Testis (tissue), 2 donors: ENCODE measurements at regions not wholly inside any gene's neighbourhood (a gene's known extent, or its start where the extent isn't known, plus 50 kb on each side); places are given as distances from the start of the nearest gene placed in this dataset.

ENCODE experiments used
- POLR2A ChIP-seq: fragments of 450-650 bp; IDR thresholded peaks from one replicate; pipeline ENCODE4 v1.6.1; 2017; ENCODE audit warnings: antibody characterized with exemption, mild to moderate bottlenecking, moderate library complexity
- TF ChIP-seq, protein P1 (sequence below), 3 experiments: fragments of 450-650 bp in 2 of 3; fragments of 200-600 bp in 1 of 3; sonication (generic) in 1 of 3; IDR thresholded peaks; one replicate each; pipeline ENCODE4 v1.5.1; 2016 to 2019; ENCODE audit warnings: antibody characterized with exemption in 3 of 3, mild to moderate bottlenecking in 2 of 3, moderate library complexity in 1 of 3

DNA sequence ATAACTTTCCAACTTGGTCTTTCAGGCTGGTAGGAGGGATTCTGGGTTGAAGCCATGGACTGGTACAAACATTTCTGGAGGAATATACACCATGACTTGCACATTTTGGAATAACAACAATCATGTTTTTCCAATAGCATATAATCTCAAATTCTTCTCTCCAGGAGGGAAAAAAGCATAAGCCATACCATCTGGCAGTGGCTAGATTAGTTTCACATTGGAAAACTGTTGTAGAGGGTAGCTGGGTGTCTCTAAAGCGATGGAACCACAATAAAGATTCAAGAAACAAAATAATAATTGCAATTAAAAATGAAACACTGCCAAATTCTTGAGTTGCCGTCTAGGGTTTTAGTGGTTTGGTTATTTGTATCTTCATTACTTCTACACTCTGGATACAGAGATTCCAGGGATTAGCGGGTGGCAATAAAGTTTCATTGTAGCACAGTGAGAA, 278.5 kb upstream of the RASGRP1 start:
- no peak for TF ChIP-seq POLR2A
- TF ChIP-seq, protein P1, sequence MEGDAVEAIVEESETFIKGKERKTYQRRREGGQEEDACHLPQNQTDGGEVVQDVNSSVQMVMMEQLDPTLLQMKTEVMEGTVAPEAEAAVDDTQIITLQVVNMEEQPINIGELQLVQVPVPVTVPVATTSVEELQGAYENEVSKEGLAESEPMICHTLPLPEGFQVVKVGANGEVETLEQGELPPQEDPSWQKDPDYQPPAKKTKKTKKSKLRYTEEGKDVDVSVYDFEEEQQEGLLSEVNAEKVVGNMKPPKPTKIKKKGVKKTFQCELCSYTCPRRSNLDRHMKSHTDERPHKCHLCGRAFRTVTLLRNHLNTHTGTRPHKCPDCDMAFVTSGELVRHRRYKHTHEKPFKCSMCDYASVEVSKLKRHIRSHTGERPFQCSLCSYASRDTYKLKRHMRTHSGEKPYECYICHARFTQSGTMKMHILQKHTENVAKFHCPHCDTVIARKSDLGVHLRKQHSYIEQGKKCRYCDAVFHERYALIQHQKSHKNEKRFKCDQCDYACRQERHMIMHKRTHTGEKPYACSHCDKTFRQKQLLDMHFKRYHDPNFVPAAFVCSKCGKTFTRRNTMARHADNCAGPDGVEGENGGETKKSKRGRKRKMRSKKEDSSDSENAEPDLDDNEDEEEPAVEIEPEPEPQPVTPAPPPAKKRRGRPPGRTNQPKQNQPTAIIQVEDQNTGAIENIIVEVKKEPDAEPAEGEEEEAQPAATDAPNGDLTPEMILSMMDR (IDR thresholded peaks at IDR 0.05): no peak
